T1000 (cell line): ENCODE measurements at regions not wholly inside any gene's neighbourhood (a gene's known extent, or its start where the extent isn't known, plus 50 kb on each side); places are given as distances from the start of the nearest gene placed in this dataset.

ENCODE experiments used
- DNase-seq: peaks from one replicate; lab custom pipeline; 2025; ENCODE audit warnings: mixed read lengths; lab: John Stamatoyannopoulos, UW

- no peak for DNase-seq
Observed at GRCh38 chr11:86726770-86727504, 54.5 kb upstream of the ME3 start.

- no peak for DNase-seq
Observed at GRCh38 chr11:86726118-86726753, 53.8 kb upstream of the ME3 start.

- DNase-seq: no peak
Observed at GRCh38 chr11:86724137-86724536, 51.7 kb upstream of the ME3 start.

- DNase-seq: no peak
Observed at GRCh38 chr11:86723281-86723680, 50.9 kb upstream of the ME3 start.

- no peak for DNase-seq
Observed at GRCh38 chr11:86722748-86723147, 50.3 kb upstream of the ME3 start.
